IPS-18c (cell line): ENCODE measurements at regions not wholly inside any gene's neighbourhood (a gene's known extent, or its start where the extent isn't known, plus 50 kb on each side); places are given as distances from the start of the nearest gene placed in this dataset.
"Not testable (repeated sequence)": the region's sequence is repeated elsewhere in the genome, so short reads cannot be mapped to it uniquely, and the experiment has no call there.

Source experiments
- H3K4me3 ChIP-seq: 2 replicates; pipeline ENCODE4 v1.7.0; 2013; ENCODE audit warnings: low read depth, mild to moderate bottlenecking, low read length, moderate library complexity; ENCODE audit not compliant: insufficient read depth
- H3K9me3 ChIP-seq: one replicate; pipeline ENCODE4 v1.6.1; 2013; ENCODE audit warnings: mild to moderate bottlenecking, low read length, moderate library complexity; ENCODE audit not compliant: control insufficient read depth, insufficient read depth

GRCh38 chr15:95138604-95139270, 907.4 kb downstream of the MCTP2 start:
- no peak overlapping the region for H3K4me3 ChIP-seq
- no peaks in the 10 kb centered on the region for H3K9me3 ChIP-seq

GRCh38 chr15:95141486-95141885, 910.1 kb downstream of the MCTP2 start:
- H3K9me3 ChIP-seq: no peaks in the 10 kb centered on the region
- no peak overlapping the region for H3K4me3 ChIP-seq

- Histone ChIP-seq H3K9me3 (no peaks in the 10 kb centered on the region), H3K4me3 (no peak overlapping the region)
Measured at GRCh38 chr15:95142531-95142930, 911.2 kb downstream of the MCTP2 start.

DNA sequence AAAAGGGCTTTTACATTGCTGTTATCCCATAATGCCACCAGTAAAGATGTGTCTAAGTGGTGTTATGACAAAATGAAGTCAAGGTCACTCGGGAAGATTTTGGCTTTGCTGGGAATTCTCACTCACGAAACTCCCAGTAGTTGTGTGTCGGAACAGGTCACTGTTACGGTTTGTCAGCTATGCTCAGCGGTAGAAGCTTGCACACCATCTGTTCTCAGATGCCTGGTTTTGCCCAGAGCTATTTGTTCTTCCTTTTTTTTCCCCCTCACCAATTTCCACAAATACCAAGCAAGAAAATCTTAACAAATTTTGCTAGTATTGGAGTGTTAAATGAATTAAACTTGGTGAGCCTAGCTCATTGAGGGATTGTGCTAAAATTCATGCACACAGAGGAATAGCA, 915.1 kb downstream of the MCTP2 start:
- no peaks in the 10 kb centered on the region for H3K9me3 ChIP-seq
- no peak overlapping the region for H3K4me3 ChIP-seq

- Histone ChIP-seq H3K9me3 (no peaks in the 10 kb centered on the region), H3K4me3 (no peak overlapping the region)
Measured at GRCh38 chr15:95148183-95148582, 916.8 kb downstream of the MCTP2 start.

DNA sequence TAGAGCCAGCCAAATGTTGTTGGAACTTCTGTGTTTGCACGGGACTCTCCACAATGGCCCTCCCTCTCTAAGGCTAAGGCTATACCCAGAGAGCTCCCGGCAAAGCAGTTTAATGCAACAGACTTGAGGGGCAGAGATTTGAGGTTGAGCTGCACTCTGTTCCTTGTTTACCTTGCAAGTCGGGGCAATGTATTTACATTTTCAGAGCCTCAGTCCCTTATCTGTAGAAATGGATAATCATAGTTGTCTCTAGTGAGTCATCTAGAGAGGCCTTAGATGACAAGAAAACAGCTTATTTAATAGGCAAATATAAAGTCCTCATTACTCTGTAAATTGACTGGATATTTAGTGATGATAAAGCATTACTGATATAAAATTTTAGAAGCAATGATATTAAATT, 917.7 kb downstream of the MCTP2 start:
- Histone ChIP-seq H3K9me3 (no peaks in the 10 kb centered on the region), H3K4me3 (no peak overlapping the region)

GRCh38 chr15:95149771-95150170, 918.4 kb downstream of the MCTP2 start:
- no peak overlapping the region for H3K4me3 ChIP-seq

DNA sequence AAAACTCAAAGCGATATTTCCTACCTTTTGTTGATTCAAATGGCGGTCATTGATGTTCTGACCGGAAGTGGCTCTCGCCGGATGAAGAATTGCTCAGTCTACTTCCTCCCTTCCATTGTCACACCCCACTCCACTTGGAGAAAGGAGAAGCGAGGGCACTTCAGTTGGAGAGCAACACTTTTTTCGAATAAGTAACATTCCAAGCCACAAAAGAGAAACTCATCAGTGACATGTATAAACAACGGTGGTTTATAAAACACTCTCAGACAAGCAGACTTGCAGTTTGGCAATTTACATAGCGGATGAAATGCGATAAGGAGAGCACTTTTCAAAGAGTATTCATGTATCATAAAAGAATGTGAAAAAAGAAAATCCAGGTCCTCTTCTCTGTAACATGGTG, 919.1 kb downstream of the MCTP2 start:
- no peak overlapping the region for H3K4me3 ChIP-seq
- no peaks in the 10 kb centered on the region for H3K9me3 ChIP-seq

More at GRCh38 chr15:95149771-95150170, 918.4 kb downstream of the MCTP2 start:
- no peaks in the 10 kb centered on the region for H3K9me3 ChIP-seq

DNA sequence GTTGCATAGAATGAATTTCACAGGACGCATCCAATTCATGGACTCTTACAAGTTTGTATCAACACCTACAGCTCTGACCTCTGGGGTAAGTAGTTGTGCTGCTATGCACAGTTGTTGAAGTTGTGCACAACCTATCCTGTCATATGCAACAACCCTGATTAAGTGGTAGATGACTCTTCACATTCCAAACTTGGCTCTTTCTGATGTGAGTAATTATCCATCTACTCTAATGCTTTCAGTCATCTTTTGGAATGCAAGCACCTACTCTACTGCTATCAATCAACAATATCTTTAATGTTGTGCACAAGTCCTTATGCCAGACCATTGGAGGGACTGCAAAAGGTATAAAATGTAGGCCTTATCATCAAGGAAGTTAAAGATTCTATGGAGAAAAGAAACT, 921.4 kb downstream of the MCTP2 start:
- Histone ChIP-seq H3K4me3 (no peak overlapping the region), H3K9me3 (peaks cover 2% of the 10 kb centered on the region)

- H3K9me3 ChIP-seq, H3K4me3 ChIP-seq: not testable (repeated sequence)
Measured at GRCh38 chr15:95153201-95153600, 921.8 kb downstream of the MCTP2 start.

DNA sequence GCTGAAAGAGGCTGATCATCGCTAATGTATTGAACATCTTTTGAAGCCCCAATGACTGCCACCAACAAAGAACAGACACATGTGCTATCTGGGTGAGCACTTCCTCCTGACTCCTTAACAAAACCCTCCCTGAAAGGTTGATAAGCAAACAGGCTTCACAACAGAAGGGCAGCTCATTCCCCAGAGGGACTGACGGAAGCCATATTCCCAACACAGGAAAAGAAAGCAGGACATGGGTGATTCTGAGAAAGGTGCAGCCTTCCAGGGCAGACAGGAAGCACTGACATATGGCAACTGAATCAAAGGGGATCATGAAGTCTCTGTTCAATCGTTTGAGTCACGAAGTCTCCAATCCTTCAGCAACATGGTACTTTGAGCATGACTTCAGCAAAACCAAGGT, 929.0 kb downstream of the MCTP2 start:
- Histone ChIP-seq H3K9me3 (peaks cover 2% of the 10 kb centered on the region), H3K4me3 (no peak overlapping the region)

- Histone ChIP-seq H3K4me3 (no peak overlapping the region), H3K9me3 (no peaks in the 10 kb centered on the region)
Measured at GRCh38 chr15:95162069-95162468, 930.7 kb downstream of the MCTP2 start.

GRCh38 chr15:95162531-95162930, 931.2 kb downstream of the MCTP2 start:
- no peak overlapping the region for H3K4me3 ChIP-seq
- H3K9me3 ChIP-seq: no peaks in the 10 kb centered on the region

- Histone ChIP-seq H3K9me3 (no peaks in the 10 kb centered on the region), H3K4me3 (no peak overlapping the region)
Measured at GRCh38 chr15:95162967-95163531, 931.7 kb downstream of the MCTP2 start.

DNA sequence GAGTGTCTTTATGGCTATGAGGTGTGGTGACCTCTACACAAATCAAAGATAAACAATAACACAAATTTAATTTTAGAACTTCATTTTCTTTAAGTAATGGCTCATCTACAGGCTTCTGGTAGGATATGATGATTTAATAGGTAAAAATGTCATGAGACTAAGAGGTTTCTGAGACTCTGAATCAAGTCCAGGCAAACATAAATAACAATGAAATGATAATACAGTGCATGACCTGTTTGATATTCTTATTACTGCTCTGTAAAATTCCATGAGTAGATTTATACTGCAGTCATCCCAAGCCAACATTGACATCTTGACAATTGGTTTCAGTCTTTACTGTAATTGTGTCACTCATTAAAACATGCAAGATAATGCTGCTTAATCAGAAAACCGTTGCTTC, 936.8 kb downstream of the MCTP2 start:
- H3K4me3 ChIP-seq: no peak overlapping the region
- H3K9me3 ChIP-seq: no peaks in the 10 kb centered on the region

- H3K9me3 ChIP-seq: no peaks in the 10 kb centered on the region
- H3K4me3 ChIP-seq: no peak overlapping the region
Measured at GRCh38 chr15:95168951-95169431, 937.6 kb downstream of the MCTP2 start.

DNA sequence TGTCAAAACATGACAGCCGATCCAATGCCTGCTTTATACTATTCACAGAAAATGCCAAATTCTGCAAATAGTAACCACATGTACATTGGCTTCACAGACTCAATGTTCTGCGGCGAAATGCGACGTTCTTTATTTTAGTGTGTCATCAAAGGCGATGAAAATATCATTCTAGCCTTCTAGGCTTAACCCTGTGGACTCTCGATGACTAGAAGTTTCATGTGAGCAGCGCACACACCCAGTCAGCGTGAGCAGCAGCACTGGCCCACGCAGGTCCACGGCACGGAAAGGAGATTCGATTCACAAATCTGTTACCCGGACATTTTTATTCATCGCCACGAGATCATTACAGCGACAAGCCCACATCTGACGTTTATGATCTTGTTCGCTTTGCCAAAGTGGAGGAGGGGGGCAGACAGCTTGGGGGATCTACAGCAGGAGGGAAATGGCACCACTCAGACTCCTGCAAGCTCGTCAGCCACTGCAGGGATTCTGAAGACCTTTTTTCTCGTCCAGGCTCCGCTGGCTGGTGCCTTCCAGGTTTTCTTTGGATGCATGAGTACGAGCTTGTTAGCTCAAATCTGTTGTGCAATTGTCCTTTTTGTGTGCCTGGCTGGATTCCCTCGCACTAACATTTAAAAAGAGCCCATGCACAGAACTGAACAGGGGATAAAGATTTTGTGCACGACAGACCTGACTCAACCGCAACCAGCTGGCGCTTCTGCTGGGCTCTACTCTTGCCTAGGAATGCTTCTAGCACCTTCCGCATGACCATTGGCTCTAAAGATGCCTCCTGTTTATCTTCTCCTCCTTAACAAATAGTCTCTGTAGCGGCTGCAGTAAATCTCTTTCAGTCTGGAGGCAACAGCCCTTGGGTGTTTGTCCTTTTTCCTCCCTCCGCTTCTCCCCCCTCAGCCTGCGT, 938.4 kb downstream of the MCTP2 start:
- no peaks in the 10 kb centered on the region for H3K9me3 ChIP-seq
- H3K4me3 ChIP-seq: no peak overlapping the region
